GM23338 (cell line): ENCODE measurements at regions not wholly inside any gene's neighbourhood (a gene's known extent, or its start where the extent isn't known, plus 50 kb on each side); places are given as distances from the start of the nearest gene placed in this dataset.

Experiments used
- CREB1 ChIP-seq: fragments of 250-450 bp; sonication (Bioruptor Pico); IDR thresholded peaks from 2 replicates; pipeline ENCODE4 v1.5.0; 2020; ENCODE audit warnings: low read depth, mild to moderate bottlenecking, moderate library complexity
- EZH2 ChIP-seq: fragments of 200-600 bp; sonication (generic); IDR thresholded peaks from one replicate; pipeline ENCODE4 v1.8.0; 2017; ENCODE audit warnings: antibody characterized with exemption, mild to moderate bottlenecking, low read depth; ENCODE audit not compliant: unreplicated experiment
- REST ChIP-seq: IDR thresholded peaks from one replicate; pipeline ENCODE4 v1.6.1; 2018; ENCODE audit warnings: antibody characterized with exemption; ENCODE audit not compliant: unreplicated experiment
- TF ChIP-seq, protein P1 (sequence below), 2 experiments: fragments of 200-600 bp in 1 of 2; sonication (generic) in 1 of 2; conservative IDR thresholded peaks; 2 replicates each; pipeline versions ENCODE4 v1.5.1 to v1.6.1; 2016 to 2017; ENCODE audit warnings: antibody characterized with exemption in 2 of 2, low read depth in 2 of 2, mild to moderate bottlenecking in 2 of 2, moderate library complexity in 1 of 2

DNA sequence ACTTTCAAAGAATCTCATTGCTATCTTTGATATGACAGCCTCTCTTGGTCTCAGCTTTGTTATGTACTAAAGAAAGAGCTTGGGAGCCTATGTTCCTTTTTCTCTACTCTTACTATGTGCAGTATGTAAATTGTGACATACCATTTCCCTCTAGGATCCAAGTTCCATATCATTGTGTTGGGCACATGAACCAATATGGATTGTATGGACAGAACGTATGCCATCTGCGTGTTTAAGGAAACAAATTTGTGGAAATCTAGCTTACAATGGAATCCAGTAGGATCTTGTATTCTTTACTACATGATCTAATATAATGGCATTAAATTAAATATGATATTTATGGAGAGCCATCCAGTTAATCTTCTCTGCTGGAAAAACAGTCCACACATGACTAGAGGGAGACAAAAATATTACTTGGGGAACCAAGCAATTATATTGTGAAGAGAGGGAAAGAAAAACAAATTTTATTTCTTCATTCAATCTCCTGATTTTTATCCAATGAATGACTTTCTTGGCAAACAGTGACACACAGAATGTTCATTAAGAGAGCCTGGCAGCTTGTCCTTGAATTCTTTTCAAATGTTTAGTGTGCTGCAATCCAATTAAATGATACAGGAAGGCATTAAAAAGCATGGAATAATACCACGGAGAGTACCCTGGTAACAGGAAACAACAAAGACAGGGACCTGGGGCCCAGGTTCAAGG lies 106.5 kb upstream of the DAB1 start:
- TF ChIP-seq, protein P1, sequence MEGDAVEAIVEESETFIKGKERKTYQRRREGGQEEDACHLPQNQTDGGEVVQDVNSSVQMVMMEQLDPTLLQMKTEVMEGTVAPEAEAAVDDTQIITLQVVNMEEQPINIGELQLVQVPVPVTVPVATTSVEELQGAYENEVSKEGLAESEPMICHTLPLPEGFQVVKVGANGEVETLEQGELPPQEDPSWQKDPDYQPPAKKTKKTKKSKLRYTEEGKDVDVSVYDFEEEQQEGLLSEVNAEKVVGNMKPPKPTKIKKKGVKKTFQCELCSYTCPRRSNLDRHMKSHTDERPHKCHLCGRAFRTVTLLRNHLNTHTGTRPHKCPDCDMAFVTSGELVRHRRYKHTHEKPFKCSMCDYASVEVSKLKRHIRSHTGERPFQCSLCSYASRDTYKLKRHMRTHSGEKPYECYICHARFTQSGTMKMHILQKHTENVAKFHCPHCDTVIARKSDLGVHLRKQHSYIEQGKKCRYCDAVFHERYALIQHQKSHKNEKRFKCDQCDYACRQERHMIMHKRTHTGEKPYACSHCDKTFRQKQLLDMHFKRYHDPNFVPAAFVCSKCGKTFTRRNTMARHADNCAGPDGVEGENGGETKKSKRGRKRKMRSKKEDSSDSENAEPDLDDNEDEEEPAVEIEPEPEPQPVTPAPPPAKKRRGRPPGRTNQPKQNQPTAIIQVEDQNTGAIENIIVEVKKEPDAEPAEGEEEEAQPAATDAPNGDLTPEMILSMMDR (conservative IDR thresholded peaks at IDR 0.05; ENCODE audit: low read depth in 2 of 2) = no peak
- no peak for TF ChIP-seq REST
- TF ChIP-seq EZH2 = no peak
- TF ChIP-seq CREB1 (CRISPR knock-in tag) = no peak
